ENCODE measurements at regions not wholly inside any gene's neighbourhood (a gene's known extent, or its start where the extent isn't known, plus 50 kb on each side); places are given as distances from the start of the nearest gene placed in this dataset.

DNA sequence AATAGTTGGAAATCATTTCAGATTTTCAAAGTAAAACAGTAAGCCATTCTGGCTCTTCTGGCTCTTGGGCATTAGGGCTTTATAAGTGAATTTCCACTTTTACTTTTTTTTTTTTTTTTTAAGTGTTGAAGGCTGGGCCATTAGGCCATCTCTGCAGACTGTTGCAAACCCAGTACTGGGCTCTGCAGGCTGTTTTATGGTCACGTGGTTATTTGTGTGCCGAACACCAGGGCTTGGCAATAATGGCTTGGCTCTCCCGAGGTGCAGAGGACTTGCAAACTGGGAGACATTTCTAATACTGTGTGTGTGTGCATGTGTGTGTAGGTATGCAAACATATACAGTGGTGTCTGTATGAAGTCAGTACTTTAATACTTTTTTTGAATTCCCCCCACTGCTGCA is 194.9 kb upstream of the CDH5 start:
- TF ChIP-seq, protein P1, sequence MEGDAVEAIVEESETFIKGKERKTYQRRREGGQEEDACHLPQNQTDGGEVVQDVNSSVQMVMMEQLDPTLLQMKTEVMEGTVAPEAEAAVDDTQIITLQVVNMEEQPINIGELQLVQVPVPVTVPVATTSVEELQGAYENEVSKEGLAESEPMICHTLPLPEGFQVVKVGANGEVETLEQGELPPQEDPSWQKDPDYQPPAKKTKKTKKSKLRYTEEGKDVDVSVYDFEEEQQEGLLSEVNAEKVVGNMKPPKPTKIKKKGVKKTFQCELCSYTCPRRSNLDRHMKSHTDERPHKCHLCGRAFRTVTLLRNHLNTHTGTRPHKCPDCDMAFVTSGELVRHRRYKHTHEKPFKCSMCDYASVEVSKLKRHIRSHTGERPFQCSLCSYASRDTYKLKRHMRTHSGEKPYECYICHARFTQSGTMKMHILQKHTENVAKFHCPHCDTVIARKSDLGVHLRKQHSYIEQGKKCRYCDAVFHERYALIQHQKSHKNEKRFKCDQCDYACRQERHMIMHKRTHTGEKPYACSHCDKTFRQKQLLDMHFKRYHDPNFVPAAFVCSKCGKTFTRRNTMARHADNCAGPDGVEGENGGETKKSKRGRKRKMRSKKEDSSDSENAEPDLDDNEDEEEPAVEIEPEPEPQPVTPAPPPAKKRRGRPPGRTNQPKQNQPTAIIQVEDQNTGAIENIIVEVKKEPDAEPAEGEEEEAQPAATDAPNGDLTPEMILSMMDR (conservative IDR thresholded peaks at IDR 0.05; ENCODE audit: control insufficient read depth, insufficient read depth, low read depth, low read length), result no peak

DNA sequence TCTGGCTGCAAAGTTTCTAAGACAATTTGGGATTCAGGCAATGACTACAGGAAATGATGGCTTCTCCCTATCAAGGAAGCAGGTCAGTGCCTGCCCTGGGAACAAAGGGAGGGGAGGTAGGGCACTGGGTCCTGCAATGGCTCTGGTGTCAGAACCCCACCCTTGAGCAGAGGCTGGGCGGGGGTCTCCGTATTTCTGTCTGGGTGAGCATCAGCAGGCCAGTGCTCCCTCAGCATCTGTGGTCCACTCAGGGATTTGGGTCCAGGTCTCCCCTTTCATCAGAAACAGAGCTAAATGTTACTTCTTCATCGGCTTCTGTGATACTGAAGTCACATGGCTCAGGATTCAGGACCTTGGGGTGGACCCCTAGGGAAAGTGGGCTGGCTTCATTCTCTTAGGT is 195.5 kb upstream of the CDH5 start:
- TF ChIP-seq, protein P1 (conservative IDR thresholded peaks at IDR 0.05; ENCODE audit: control insufficient read depth, insufficient read depth, low read depth, low read length), result no peak
- H3K4me3 ChIP-seq (ENCODE audit: control insufficient read depth, low read depth, low read length), result no peak overlapping the region
- DNase-seq (ENCODE audit: low read depth), result no peak

More for the DNA sequence above, 194.9 kb upstream of the CDH5 start:
- no peak overlapping the region for H3K4me3 ChIP-seq (ENCODE audit: control insufficient read depth, low read depth, low read length)
- no peak for DNase-seq (ENCODE audit: low read depth)

DNA sequence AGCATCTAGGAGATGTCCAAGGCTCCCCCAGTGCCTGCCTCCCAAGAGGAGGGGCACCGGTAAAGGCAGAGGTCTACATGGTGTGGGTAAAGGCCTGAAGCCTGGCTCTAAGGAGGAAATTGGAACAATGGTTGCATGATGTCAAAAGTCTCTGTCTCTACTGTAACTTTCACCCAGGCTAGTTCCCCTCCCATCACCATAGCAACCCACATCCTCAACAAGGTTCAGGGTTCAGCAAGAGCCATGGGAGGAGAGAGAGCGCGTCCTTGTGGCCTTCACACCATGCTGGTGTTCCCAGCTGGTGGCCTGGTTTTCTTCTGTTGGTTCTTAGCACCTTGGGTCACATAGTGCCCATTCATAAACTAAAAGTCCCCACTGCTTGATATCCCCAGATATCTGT is 196.7 kb upstream of the CDH5 start:
- no peak for DNase-seq (ENCODE audit: low read depth)
- H3K4me3 ChIP-seq (ENCODE audit: control insufficient read depth, low read depth, low read length), result no peak overlapping the region
- TF ChIP-seq, protein P1 (conservative IDR thresholded peaks at IDR 0.05; ENCODE audit: control insufficient read depth, insufficient read depth, low read depth, low read length), result no peak

DNA sequence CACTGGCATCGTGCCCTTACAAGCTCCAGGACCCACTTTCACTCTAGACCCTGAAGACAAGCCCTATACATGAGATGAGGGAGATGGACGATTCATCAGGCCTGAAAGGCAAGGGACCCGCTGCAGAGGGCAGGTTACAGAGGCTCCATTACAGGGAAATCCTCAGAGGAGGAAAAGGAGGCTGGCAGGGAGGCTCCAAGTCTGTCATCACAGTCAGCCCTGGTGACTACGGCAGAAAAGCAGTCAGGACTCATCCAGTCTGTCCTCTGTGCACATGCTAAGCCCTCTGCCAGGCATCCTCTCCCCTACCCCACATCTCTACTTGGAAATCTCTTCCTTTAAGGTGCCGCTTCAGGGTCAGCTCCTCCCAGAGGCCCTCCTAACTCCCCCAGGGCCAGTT is 197.7 kb upstream of the CDH5 start:
- TF ChIP-seq, protein P1 (conservative IDR thresholded peaks at IDR 0.05; ENCODE audit: control insufficient read depth, insufficient read depth, low read depth, low read length), result no peak
- no peak for DNase-seq (ENCODE audit: low read depth)
- H3K4me3 ChIP-seq (ENCODE audit: control insufficient read depth, low read depth, low read length), result no peak overlapping the region

DNA sequence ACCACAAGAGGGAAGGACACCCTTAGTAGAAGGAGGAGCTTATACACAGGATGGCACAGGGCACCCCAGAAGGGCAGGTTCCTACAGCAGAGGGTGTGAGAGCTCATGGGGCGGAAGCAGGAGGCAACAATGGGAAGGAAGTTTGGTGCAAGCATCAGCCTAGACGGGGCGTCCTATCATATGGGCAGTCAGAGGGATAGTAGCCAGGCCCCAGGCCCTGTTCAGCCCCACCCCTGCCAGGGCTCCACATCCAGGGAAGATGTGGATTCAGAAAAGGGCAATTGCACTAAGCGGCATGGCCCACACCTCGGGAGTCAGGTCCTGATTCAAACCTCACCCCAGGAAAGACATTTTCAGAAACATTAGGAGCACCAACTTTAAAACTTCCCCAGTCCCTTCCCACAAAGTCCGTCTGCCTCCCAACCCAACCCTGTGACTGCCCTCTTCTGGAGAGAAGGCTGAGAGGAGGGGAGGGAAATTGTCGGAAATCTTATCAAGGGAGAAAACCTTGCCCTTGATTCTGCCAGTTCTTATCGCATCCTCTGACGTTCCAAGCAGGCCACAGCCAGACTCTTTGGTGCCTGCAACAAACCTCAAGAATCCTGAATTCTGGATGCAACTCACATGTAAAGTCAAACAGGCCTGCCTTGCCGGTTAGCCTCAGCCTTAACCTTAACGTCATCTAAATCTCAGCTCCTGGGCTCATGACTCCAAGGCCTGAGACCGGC is 198.8 kb upstream of the CDH5 start:
- no peak overlapping the region for H3K4me3 ChIP-seq (ENCODE audit: control insufficient read depth, low read depth, low read length)
- DNase-seq (ENCODE audit: low read depth), result peak; percentile 19
- TF ChIP-seq, protein P1 (conservative IDR thresholded peaks at IDR 0.05; ENCODE audit: control insufficient read depth, insufficient read depth, low read depth, low read length), result peak; percentile 34

DNA sequence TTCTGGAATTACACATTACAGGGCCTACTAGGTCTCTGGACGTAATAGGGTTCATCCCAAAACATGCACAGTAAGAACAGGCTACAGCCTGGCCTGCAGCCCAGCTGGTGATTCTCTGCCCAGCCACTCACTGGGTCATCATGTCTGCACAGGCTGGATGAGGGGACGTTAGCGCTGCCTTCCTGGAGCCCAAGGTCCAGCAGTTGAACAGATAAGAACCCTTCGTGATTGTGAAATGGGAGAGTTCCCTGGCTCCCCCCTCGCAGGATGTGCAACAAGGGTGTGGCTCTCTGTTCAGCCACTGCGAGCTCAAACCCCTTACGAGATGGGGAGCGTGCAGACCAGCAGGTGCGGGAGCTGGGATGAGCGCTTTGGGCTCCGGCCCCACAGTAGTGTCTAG is 200.0 kb upstream of the CDH5 start:
- H3K4me3 ChIP-seq (ENCODE audit: control insufficient read depth, low read depth, low read length), result no peak overlapping the region
- DNase-seq (ENCODE audit: low read depth), result no peak
- TF ChIP-seq, protein P1 (conservative IDR thresholded peaks at IDR 0.05; ENCODE audit: control insufficient read depth, insufficient read depth, low read depth, low read length), result no peak

Measured in fibroblast of mammary gland (primary cell).